H9 (cell line): ENCODE measurements at regions not wholly inside any gene's neighbourhood (a gene's known extent, or its start where the extent isn't known, plus 50 kb on each side); places are given as distances from the start of the nearest gene placed in this dataset.

Source experiments
- DNase-seq: peaks from one replicate; pipeline ENCODE4 v3.0.0-alpha.2; 2017
- H2AFZ ChIP-seq: one replicate; pipeline ENCODE4 v1.6.1; 2013; ENCODE audit warnings: mild to moderate bottlenecking, low read length, control low read depth, moderate library complexity
- H2AK5ac ChIP-seq: 2 replicates; pipeline ENCODE4 v1.6.1; 2013; ENCODE audit warnings: low read length, control low read depth, mixed read lengths; ENCODE audit not compliant: insufficient read length
- H2BK120ac ChIP-seq: one replicate; pipeline ENCODE4 v1.6.1; 2013; ENCODE audit warnings: low read depth, mild to moderate bottlenecking, low read length, control low read depth, inconsistent platforms; ENCODE audit not compliant: poor library complexity, severe bottlenecking
- H2BK12ac ChIP-seq: 2 replicates; pipeline ENCODE4 v1.6.1; 2013; ENCODE audit warnings: low read length, control low read depth, mixed read lengths, low read depth; ENCODE audit not compliant: insufficient read length
- H2BK15ac ChIP-seq: 2 replicates; pipeline ENCODE4 v1.6.1; 2013; ENCODE audit warnings: low read depth, low read length, control low read depth
- H2BK20ac ChIP-seq: one replicate; pipeline ENCODE4 v1.6.1; 2013; ENCODE audit warnings: low read depth, mild to moderate bottlenecking, low read length, control low read depth, inconsistent platforms; ENCODE audit not compliant: poor library complexity, severe bottlenecking
- H2BK5ac ChIP-seq: 2 replicates; pipeline ENCODE4 v1.6.1; 2013; ENCODE audit warnings: low read length, control low read depth, mixed read lengths; ENCODE audit not compliant: insufficient read length
- H3K14ac ChIP-seq: 2 replicates; pipeline ENCODE4 v1.6.1; 2013; ENCODE audit warnings: low read length, control low read depth; ENCODE audit not compliant: insufficient read depth
- H3K18ac ChIP-seq: 2 replicates; pipeline ENCODE4 v1.6.1; 2013; ENCODE audit warnings: low read depth, mild to moderate bottlenecking, mixed read lengths, low read length, control low read depth; ENCODE audit not compliant: insufficient read length
- H3K23ac ChIP-seq: 2 replicates; pipeline ENCODE4 v1.6.1; 2013; ENCODE audit warnings: low read length, control low read depth, mixed read lengths, low read depth; ENCODE audit not compliant: insufficient read length
- H3K23me2 ChIP-seq: 2 replicates; pipeline ENCODE4 v1.6.1; 2013; ENCODE audit warnings: low read depth, mild to moderate bottlenecking, mixed read lengths, low read length, control low read depth; ENCODE audit not compliant: insufficient read length, poor library complexity, severe bottlenecking
- H3K27ac ChIP-seq: 2 replicates; pipeline ENCODE4 v1.5.1; 2013; ENCODE audit warnings: low read length, control low read depth, mixed read lengths, low read depth; ENCODE audit not compliant: insufficient read length
- H3K27me3 ChIP-seq: 2 replicates; pipeline ENCODE4 v1.6.1; 2013; ENCODE audit warnings: low read length, control low read depth, inconsistent platforms; ENCODE audit not compliant: insufficient read depth
- H3K4ac ChIP-seq: 2 replicates; pipeline ENCODE4 v1.6.1; 2013; ENCODE audit warnings: low read depth, mild to moderate bottlenecking, control low read depth, inconsistent platforms, low read length, moderate library complexity
- H3K4me1 ChIP-seq: 2 replicates; pipeline ENCODE4 v1.6.1; 2013; ENCODE audit warnings: low read length, control low read depth, inconsistent platforms; ENCODE audit not compliant: insufficient read depth
- H3K4me2 ChIP-seq: 2 replicates; pipeline ENCODE4 v1.6.1; 2013; ENCODE audit warnings: low read length, control low read depth, mixed read lengths; ENCODE audit not compliant: insufficient read length, insufficient read depth
- H3K56ac ChIP-seq: 2 replicates; pipeline ENCODE4 v1.6.1; 2013; ENCODE audit warnings: low read depth, mild to moderate bottlenecking, mixed read lengths, low read length, control low read depth; ENCODE audit not compliant: insufficient read length
- H3K79me1 ChIP-seq: 2 replicates; pipeline ENCODE4 v1.6.1; 2013; ENCODE audit warnings: low read depth, mild to moderate bottlenecking, moderate library complexity, low read length, control low read depth, inconsistent platforms; ENCODE audit not compliant: insufficient read depth, poor library complexity, severe bottlenecking
- H3K79me2 ChIP-seq: 2 replicates; pipeline ENCODE4 v1.6.1; 2013; ENCODE audit warnings: low read length, control low read depth, inconsistent platforms; ENCODE audit not compliant: insufficient read depth
- H3K9ac ChIP-seq: 2 replicates; pipeline ENCODE4 v1.6.1; 2013; ENCODE audit warnings: low read length, control low read depth, mixed read lengths; ENCODE audit not compliant: insufficient read length; ENCODE audit errors: extremely low read depth
- H3K9me3 ChIP-seq: one replicate; pipeline ENCODE4 v1.6.1; 2013; ENCODE audit warnings: low read depth, low read length, inconsistent platforms; ENCODE audit not compliant: control insufficient read depth
- H3T11ph ChIP-seq: one replicate; pipeline ENCODE4 v1.6.1; 2013; ENCODE audit warnings: mild to moderate bottlenecking, low read length, control low read depth, inconsistent platforms
- H4K20me1 ChIP-seq: one replicate; pipeline ENCODE4 v1.6.1; 2013; ENCODE audit not compliant: control insufficient read depth, insufficient read length, insufficient read depth
- H4K5ac ChIP-seq: 2 replicates; pipeline ENCODE4 v1.6.1; 2013; ENCODE audit warnings: low read depth, mild to moderate bottlenecking, mixed read lengths, low read length, control low read depth; ENCODE audit not compliant: insufficient read length
- H4K8ac ChIP-seq: replicated peaks from 2 replicates; pipeline ENCODE4 v1.6.1; 2013; ENCODE audit warnings: low read length, control low read depth, mixed read lengths, low read depth; ENCODE audit not compliant: insufficient read length
- H4K91ac ChIP-seq: 2 replicates; pipeline ENCODE4 v1.6.1; 2013; ENCODE audit warnings: low read depth, mild to moderate bottlenecking, moderate library complexity, mixed read lengths, low read length, control low read depth; ENCODE audit not compliant: insufficient read length
- H3K27ac Mint-ChIP-seq, 3 experiments: 2 replicates in 2 of 3; 3 replicates in 1 of 3; pipeline ENCODE4 v1.8.0; 2020 to 2021; ENCODE audit warnings: mixed read lengths in 3 of 3, mild to moderate bottlenecking in 1 of 3, moderate library complexity in 1 of 3
- H3K27me3 Mint-ChIP-seq: 2 replicates; pipeline ENCODE4 v1.8.0; 2021; ENCODE audit warnings: low read depth, mild to moderate bottlenecking, moderate library complexity, mixed read lengths
- H3K36me3 Mint-ChIP-seq, 3 experiments: 2 replicates in 2 of 3; 3 replicates in 1 of 3; pipeline ENCODE4 v1.8.0; 2020 to 2021; ENCODE audit warnings: low read depth in 3 of 3, mixed read lengths in 3 of 3; ENCODE audit not compliant: insufficient read depth in 1 of 3
- H3K4me1 Mint-ChIP-seq, 2 experiments: 2 replicates each; pipeline ENCODE4 v1.8.0; 2020; ENCODE audit warnings: mixed read lengths in 2 of 2
- H3K4me3 Mint-ChIP-seq, 2 experiments: 2 replicates in 1 of 2; 3 replicates in 1 of 2; pipeline ENCODE4 v1.8.0; 2020 to 2021; ENCODE audit warnings: mild to moderate bottlenecking in 2 of 2, mixed read lengths in 2 of 2, moderate library complexity in 1 of 2
- H3K9me3 Mint-ChIP-seq, 2 experiments: 2 replicates in 1 of 2; 3 replicates in 1 of 2; pipeline ENCODE4 v1.8.0; 2020; ENCODE audit warnings: mild to moderate bottlenecking in 2 of 2, mixed read lengths in 2 of 2, moderate library complexity in 1 of 2
- WGBS: extraction: QIAGEN DNeasy Blood & Tissue Kit; methylation state at CpG from one replicate; pipeline ENCODE4 v1.1.7; 2013; ENCODE audit warnings: missing lambda C conversion rate, low lambda C conversion rate, mixed read lengths; ENCODE audit not compliant: insufficient read length; ENCODE audit errors: extremely low coverage; 5-methylcytosine and 5-hydroxymethylcytosine counted together
- TF ChIP-seq, protein P1 (sequence below): fragments of 200-600 bp; sonication (generic); conservative IDR thresholded peaks from 3 replicates; pipeline ENCODE4 v1.8.0; 2021; ENCODE audit warnings: antibody characterized with exemption, mild to moderate bottlenecking

GRCh38 chr16:47876511-47876910 is 279.3 kb downstream of the ABCC12 start:
- WGBS: no CpG with 5 or more reads among the region's 7 CpGs
- H3K27me3 Mint-ChIP-seq: no peaks in the 10 kb centered on the region
- no peak overlapping the region for H3K4me3 Mint-ChIP-seq
- Histone ChIP-seq H3K9me3 (no peaks in the 10 kb centered on the region), H2AFZ (no peak overlapping the region), H3K27ac (no peak overlapping the region), H3K9ac (no peak overlapping the region), H3K27me3 (no peaks in the 10 kb centered on the region), H3K23ac (no peak overlapping the region), H2BK12ac (no peak overlapping the region), H3K23me2 (no peaks in the 10 kb centered on the region), H2BK5ac (no peak overlapping the region), H3K4me1 (no peaks in the 10 kb centered on the region), H4K8ac (no peak overlapping the region), H3K18ac (no peak overlapping the region), H3K79me2 (no peaks in the 10 kb centered on the region), H3K14ac (no peak overlapping the region), H3K79me1 (no peaks in the 10 kb centered on the region), H2BK15ac (no peak overlapping the region), H3K4ac (no peak overlapping the region), H3K4me2 (no peak overlapping the region), H4K5ac (no peak overlapping the region), H3K56ac (no peak overlapping the region), H2AK5ac (no peak overlapping the region), H4K20me1 (no peaks in the 10 kb centered on the region), H4K91ac (no peak overlapping the region), H3T11ph (no peak overlapping the region), H2BK20ac (no peak overlapping the region), H2BK120ac (no peak overlapping the region)
- no peaks in the 10 kb centered on the region; a peak in 2 of 5 replicates for H3K9me3 Mint-ChIP-seq
- no peak overlapping the region; a peak in 1 of 7 replicates for H3K27ac Mint-ChIP-seq
- DNase-seq: no peak
- peaks cover 0 to 2% (median 0%) of the 10 kb centered on the region in 3 experiments; a peak in 1 of 7 replicates for H3K36me3 Mint-ChIP-seq
- H3K4me1 Mint-ChIP-seq: peaks cover 7 to 18% of the 10 kb centered on the region in 2 experiments; a peak in 3 of 4 replicates
- TF ChIP-seq, protein P1, sequence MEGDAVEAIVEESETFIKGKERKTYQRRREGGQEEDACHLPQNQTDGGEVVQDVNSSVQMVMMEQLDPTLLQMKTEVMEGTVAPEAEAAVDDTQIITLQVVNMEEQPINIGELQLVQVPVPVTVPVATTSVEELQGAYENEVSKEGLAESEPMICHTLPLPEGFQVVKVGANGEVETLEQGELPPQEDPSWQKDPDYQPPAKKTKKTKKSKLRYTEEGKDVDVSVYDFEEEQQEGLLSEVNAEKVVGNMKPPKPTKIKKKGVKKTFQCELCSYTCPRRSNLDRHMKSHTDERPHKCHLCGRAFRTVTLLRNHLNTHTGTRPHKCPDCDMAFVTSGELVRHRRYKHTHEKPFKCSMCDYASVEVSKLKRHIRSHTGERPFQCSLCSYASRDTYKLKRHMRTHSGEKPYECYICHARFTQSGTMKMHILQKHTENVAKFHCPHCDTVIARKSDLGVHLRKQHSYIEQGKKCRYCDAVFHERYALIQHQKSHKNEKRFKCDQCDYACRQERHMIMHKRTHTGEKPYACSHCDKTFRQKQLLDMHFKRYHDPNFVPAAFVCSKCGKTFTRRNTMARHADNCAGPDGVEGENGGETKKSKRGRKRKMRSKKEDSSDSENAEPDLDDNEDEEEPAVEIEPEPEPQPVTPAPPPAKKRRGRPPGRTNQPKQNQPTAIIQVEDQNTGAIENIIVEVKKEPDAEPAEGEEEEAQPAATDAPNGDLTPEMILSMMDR: no peak
